Loucy (cell line): ENCODE measurements at regions not wholly inside any gene's neighbourhood (a gene's known extent, or its start where the extent isn't known, plus 50 kb on each side); places are given as distances from the start of the nearest gene placed in this dataset.

Experiments used
- CTCF ChIP-seq: fragments of 200-600 bp; sonication (generic); conservative IDR thresholded peaks from 2 replicates; pipeline ENCODE4 v1.5.1; 2014; ENCODE audit warnings: mild to moderate bottlenecking, antibody characterized with exemption, low read length
- EZH2phosphoT487 ChIP-seq: fragments of 200-600 bp; IDR thresholded peaks from 2 replicates; pipeline ENCODE4 v1.6.1; 2018; ENCODE audit warnings: antibody characterized with exemption, mild to moderate bottlenecking, moderate library complexity, borderline replicate concordance

GRCh38 chr13:86689911-86690310, 890.7 kb upstream of the SLITRK6 start:
- TF ChIP-seq EZH2phosphoT487, result no peak
- no peak for TF ChIP-seq CTCF
